HG02623 (cell line): ENCODE measurements at regions not wholly inside any gene's neighbourhood (a gene's known extent, or its start where the extent isn't known, plus 50 kb on each side); places are given as distances from the start of the nearest gene placed in this dataset.
A peak's percentile ranks its signal among the peaks of the same experiment; 100 is the strongest.

Experiments used
- ATAC-seq: cut with Tn5 transposase; IDR thresholded peaks from one replicate; pipeline ENCODE4 v1.9.1; 2021; ENCODE audit warnings: moderate library complexity; ENCODE audit not compliant: unreplicated experiment

DNA sequence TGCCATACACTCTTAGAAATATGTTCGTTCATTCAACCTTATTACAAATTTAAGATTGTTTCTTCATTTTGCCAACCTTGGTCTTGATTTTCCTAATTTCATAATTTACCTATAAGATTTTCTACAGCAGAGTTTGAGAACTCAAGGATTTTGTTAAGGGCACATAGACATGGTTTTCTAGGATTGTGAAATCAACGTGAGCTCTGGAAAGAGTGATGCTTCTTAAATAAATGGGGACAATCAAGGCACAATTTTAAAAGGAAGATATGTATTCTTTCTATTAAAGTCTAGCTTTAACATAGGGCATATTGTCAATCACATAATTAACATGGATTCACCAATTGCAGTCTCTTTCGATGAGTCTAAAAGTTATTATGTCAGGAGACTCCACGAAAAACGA lies 174.2 kb upstream of the PHF14 start:
- no peak for ATAC-seq

DNA sequence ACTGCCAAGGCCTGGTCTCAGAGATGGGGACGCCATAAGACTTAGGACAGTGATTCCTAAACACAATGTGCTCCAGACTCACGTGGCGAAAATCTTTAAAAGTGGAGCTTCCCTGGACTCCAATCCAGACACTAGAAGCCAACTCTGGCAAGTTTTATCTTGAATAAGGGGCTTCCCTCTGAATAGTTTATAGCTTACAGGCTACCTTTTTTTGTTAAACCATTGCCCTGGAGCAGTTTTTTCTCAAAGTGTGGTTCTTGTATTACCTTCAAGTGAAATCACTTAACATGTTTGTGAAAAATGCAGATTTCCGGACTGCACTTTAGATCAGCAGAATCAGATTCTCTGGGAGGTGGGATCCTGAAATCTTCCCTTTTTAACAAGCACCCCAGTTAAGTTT lies 171.7 kb upstream of the PHF14 start:
- no peak for ATAC-seq

- no peak for ATAC-seq
Observed at GRCh38 chr7:10802526-10802925, 171.1 kb upstream of the PHF14 start.

DNA sequence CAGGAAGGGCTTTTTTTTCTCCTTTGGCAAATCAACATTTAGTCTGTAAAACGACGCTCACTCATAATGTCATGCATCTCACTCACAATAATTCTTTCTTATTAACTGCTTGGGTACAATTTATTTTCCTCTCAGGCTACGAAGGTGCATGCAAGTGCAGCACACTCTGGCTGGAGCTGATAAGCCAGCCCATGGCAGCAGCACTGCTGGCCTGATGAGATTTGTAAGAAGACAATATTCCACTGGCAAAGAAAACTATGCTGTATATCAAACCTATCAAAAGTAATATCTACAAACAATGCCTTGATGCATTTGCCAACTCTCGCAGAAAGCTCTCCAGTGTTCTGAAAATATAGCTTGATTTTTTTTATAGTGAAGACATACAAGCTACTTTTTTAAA lies 170.0 kb upstream of the PHF14 start:
- ATAC-seq: no peak

DNA sequence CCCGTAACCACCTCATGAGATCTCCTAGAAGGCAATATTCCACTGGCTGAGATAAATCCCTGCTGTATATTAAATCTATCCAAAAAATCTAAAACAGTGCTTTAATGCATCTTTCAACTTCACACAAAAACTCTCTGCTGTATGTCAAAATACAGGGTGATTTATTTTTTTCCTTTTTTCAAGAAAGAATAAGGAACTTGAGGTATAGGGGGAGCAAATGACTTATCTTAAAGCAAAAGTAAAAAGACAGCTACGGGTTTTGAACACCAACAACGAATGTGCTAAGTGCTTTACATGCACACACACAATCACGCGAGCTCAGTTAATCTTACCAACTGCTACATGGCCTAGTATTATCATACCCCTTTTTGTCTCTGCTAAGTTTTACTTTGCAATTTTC lies 168.9 kb upstream of the PHF14 start:
- no peak for ATAC-seq

DNA sequence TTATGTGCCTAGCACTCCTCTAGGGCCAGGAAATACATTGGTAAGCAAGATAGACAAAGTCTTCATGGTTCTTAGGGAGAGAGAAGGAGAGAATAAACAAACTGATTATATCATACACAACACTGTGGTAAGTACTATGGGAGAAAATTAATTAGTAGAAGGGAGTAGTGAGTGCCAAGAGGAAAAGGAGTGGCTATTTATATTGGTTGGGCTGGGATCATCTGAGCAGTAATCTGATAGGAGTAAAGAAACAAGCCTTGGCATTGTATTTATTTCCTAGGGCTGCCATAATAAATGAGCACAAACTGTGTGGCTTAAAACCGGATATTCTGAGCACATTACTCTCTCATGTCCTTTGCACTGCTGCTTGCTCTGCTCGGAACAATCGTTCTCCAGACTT lies 158.1 kb upstream of the PHF14 start:
- ATAC-seq: no peak

DNA sequence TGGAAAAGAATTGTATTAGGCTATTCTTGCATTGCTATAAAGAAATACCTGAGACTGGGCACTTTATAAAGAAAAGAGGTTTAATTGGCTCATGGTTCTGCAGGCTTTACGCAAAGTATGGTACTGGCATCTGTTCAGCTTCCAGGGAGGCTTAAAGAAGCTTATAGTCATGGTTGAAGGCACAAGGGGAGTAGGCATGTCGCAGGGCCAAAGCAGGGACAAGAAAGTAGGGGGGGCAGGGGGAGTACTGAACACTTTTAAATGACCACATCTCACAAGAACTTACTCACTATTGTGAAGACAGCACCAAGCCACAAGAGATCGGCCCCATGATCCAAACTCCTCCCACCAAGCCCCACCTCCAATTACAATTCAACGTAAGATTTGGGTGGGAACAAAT lies 152.5 kb upstream of the PHF14 start:
- no peak for ATAC-seq

DNA sequence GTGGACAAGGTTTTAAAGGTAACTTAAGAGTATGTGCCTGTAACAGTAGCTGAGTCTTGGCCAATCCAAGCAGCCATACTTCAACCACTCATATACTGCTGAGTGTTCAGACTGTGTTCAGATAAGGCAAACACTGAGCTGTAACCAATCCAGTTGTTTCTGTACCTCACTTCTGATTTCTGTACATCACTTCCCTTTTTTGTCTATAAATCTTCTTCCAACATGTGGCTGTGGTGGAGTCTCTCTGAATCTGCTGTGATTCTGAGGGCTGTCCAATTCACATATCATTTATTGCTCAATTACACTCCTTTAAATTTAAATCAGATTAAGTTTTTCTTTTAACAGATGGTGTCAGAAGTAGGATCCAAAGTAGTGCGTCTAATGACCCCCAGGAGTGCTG lies 149.5 kb upstream of the PHF14 start:
- no peak for ATAC-seq

DNA sequence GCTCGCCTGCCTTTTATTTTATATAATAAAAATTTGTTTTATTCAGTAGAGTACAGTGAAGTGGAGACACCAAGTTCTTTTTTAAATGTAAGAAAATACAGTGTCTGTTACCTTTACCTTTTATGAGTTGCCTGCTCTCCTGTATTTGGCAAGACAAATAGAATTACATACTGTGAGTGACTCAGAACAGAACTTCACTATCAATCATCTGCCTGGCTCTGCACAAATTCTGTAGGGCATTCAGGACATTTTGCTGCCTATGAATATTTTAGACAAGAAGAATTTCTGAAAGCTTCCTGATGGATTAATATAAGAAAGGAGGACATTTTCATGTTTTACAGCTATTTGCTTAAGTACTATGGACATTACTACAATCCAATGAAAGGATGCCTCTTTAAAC lies 135.4 kb upstream of the PHF14 start:
- no peak for ATAC-seq

GRCh38 chr7:10845225-10845624 lies 128.4 kb upstream of the PHF14 start:
- ATAC-seq: no peak

DNA sequence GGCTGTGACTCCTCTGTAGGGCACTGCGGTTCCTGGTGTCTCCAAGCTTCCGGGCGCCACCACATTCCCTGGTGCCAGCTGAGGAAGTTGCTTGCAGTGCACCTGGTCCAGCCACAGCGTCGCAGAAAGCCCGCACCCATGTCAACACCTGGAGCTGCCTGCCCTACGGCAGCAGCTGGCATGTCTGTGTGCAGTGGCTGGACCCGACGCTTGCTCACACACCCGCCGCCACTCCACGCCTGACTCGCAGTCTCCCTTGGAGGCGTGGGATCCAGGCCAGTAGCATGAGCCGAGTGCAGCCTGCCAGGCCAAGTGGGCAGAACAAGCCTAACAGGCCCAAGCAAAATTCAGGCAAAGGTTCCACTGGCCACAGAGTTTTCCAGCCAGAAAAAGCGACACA lies 118.1 kb upstream of the PHF14 start:
- ATAC-seq: no peak

GRCh38 chr7:10860516-10860915 lies 113.2 kb upstream of the PHF14 start:
- no peak for ATAC-seq

DNA sequence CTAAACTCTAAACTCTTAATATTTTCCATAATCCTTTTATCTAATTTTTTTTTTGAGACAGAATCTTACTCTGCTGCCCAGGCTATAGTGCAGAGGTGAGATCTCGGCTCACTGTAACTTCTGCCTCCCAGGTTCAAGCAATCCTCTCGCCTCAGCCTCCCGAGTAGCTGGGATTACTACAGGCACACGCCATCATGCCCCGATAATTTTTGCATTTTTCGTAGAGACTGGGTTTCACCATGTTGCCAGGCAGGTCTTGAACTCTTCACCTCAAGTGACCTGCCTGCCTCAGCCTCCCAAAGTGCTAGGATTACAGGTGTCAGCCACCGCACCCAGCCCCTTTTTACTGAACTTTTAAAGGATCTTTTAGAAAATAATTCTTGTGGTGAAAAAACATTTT lies 110.2 kb upstream of the PHF14 start:
- no peak for ATAC-seq

GRCh38 chr7:10874666-10875065 lies 99.0 kb upstream of the PHF14 start:
- no peak for ATAC-seq

GRCh38 chr7:10875080-10875479 lies 98.6 kb upstream of the PHF14 start:
- ATAC-seq: no peak

GRCh38 chr7:10888861-10889260 lies 84.8 kb upstream of the PHF14 start:
- peak; percentile 14 for ATAC-seq

DNA sequence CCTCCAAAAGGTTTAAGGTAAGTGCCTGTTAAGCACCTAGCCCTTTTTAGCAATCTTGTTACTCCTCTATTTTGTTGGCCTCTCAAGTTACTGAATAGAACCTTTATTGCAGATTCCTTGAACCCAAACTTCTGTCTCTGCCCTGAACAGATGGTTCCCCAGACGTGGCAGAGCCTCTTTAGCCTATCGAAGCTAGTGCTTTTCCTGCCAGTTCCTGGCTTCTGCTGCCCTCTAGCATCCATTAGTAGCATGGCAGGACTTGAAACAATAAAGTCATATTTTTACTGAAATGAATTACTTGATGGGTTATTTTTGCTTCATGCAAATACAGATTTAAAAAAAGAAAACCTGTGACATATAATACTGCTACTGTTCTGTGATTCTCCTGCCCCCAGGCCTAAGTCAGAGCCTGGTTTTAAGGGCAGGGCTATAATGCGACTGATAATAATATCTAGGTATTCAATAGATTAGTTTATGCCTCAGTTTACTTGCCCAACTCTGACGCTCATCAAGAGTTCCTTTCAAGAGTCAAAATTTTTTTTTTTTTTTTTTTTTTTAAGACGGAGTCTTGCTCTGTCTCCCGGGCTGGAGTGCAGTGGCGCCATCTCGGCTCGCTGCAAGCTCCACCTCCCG lies 84.3 kb upstream of the PHF14 start:
- peak; percentile 98 for ATAC-seq

DNA sequence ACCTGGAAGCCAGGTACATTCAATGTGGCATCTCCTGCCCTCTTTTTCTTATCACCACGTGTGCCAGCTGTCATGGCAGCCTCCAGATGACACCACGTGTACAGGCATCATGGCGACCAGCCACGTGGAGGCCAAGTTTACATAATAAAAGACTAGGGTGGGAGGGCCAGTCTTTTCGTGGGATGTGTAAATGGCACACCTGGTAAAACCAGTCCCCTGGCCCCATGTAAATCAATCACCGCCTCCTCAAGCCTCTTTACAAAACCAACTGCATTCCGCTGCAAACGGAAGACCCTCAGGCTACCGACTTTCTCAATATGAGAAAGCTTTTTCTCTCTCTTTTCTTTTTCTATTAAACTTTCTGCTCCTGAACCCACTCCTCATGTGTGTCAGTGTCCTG lies 65.1 kb upstream of the PHF14 start:
- no peak for ATAC-seq

DNA sequence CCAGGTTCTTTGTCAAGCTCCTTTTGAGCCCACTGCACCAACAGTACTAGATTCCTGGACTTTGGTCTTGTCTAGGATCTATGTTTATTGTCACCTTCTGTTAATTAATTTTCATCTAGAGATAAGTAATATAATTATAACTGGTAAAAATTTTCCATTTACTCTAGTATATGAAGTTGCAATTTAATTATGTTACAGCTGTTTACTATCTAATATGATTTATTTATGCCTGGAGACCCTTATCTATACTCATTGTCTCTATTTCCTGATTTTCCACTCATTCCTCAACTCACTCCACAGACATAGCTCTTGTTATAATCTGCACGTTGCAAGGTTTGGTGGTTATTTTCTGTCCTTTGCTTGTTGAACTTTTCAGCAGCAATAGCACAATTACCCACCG lies 63.2 kb upstream of the PHF14 start:
- ATAC-seq: no peak

DNA sequence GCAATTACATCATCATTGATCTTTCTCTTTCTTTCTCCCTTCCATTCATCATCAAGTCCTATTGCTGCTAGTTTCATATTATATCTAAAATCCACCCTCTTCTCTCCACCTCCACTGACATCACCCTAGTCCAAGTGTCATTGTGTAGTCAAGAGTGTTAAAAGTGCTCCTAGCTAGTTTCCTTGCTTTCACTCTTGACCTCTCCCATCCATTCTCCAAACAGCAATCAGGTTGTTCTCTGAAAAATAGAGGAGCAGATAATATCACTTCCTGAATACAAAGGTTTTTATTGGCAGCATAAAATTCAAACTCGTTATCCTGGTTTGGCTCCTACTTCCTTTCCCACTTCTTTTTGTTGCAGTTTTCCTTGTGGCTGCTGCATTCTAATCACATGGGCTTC lies 61.6 kb upstream of the PHF14 start:
- no peak for ATAC-seq

DNA sequence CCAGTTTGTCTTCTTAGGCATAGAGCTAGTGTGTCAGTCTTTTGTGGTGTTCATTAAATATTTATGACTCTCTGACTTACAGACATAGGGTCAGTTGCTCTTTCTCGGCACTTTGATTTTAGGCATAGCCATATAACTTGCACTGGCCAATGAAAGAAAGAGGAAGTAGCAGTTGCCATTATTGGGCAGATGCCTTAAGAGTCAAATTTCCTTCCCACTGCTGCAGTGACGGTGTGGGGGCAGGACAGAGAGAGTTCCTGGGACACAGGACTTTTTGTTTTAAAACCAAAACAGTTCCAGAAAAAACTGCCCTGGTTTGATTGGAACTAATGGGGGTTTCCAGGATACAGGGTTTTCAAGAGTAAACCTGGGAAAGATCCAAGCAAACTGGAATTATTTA lies 60.2 kb upstream of the PHF14 start:
- no peak for ATAC-seq

GRCh38 chr7:10918093-10918590 lies 55.5 kb upstream of the PHF14 start:
- no peak for ATAC-seq

- ATAC-seq: no peak
Observed at GRCh38 chr7:10919923-10920322, 53.7 kb upstream of the PHF14 start.
